ENCODE measurements at regions not wholly inside any gene's neighbourhood (a gene's known extent, or its start where the extent isn't known, plus 50 kb on each side); places are given as distances from the start of the nearest gene placed in this dataset.

- Histone ChIP-seq H3K14ac (ENCODE audit: insufficient read length) (no peak overlapping the region), H3K79me1 (ENCODE audit: low read depth, low read length) (no peaks in the 10 kb centered on the region), H3K36me3 (ENCODE audit: control insufficient read depth in 2 of 4, insufficient read depth in 4 of 4, low read length in 3 of 4) (no peaks in the 10 kb centered on the region), H2AFZ (ENCODE audit: low read length) (no peak overlapping the region), H2BK15ac (ENCODE audit: low read length) (no peak overlapping the region), H2BK20ac (ENCODE audit: low read length) (no peak overlapping the region), H2AK5ac (ENCODE audit: low read depth, low read length) (no peak overlapping the region), H3K23me2 (ENCODE audit: low read depth, low read length) (no peaks in the 10 kb centered on the region), H3K9me3 (ENCODE audit: insufficient read depth in 2 of 2, low read depth in 1 of 2, low read length in 1 of 2) (no peaks in the 10 kb centered on the region), H3K18ac (ENCODE audit: extremely low read depth, low read length) (no peak overlapping the region), H3K27me3 (replicated peaks in 1 of 4; ENCODE audit: control insufficient read depth in 3 of 4, extremely low read depth in 1 of 4, insufficient read depth in 3 of 4, low read length in 3 of 4) (no peaks in the 10 kb centered on the region), H4K20me1 (replicated peaks in 1 of 2; ENCODE audit: control insufficient read depth in 1 of 2, insufficient read depth in 2 of 2, low read length in 2 of 2) (no peaks in the 10 kb centered on the region), H4K5ac (ENCODE audit: insufficient read length, low read depth, low read length) (no peak overlapping the region), H3K79me2 (ENCODE audit: control insufficient read depth in 1 of 2, insufficient read depth in 2 of 2, low read length in 2 of 2) (no peaks in the 10 kb centered on the region), H4K8ac (ENCODE audit: extremely low read depth, insufficient read depth, low read length) (no peak overlapping the region), H2BK120ac (replicated peaks; ENCODE audit: low read depth, low read length) (no peak overlapping the region), H3K9ac (replicated peaks in 1 of 4; ENCODE audit: extremely low read depth in 1 of 4, low read depth in 3 of 4, low read length in 3 of 4) (no peak overlapping the region), H2BK12ac (ENCODE audit: low read depth, low read length) (no peak overlapping the region), H2BK5ac (ENCODE audit: low read depth, low read length) (no peak overlapping the region), H3K4ac (replicated peaks; ENCODE audit: insufficient read length, low read depth, low read length) (no peak overlapping the region), H3K4me3 (ENCODE audit: extremely low read depth in 1 of 4, insufficient read depth in 2 of 4, low read depth in 3 of 4, low read length in 4 of 4) (no peak overlapping the region), H3K56ac (replicated peaks; ENCODE audit: insufficient read length, low read depth, low read length) (no peak overlapping the region), H3K23ac (ENCODE audit: insufficient read length) (no peak overlapping the region), H3K4me2 (ENCODE audit: insufficient read depth in 1 of 2, low read depth in 2 of 2, low read length in 2 of 2) (no peak overlapping the region), H3K4me1 (replicated peaks in 1 of 4; ENCODE audit: control insufficient read depth in 3 of 4, insufficient read depth in 4 of 4, low read length in 3 of 4) (no peaks in the 10 kb centered on the region), H3K27ac (ENCODE audit: low read depth, low read length) (no peak overlapping the region), H4K91ac (replicated peaks; ENCODE audit: insufficient read length, low read length) (no peak overlapping the region)
- ChIA-PET CTCF (ENCODE audit: partially characterized antibody) (interaction anchor here (0.9 to 1.5 kb wide), 3 partner anchors 14 to 22 kb away, joined by 3 to 4 read pairs (median 3); no protein-coding TSS in a partner anchor), POLR2A (ENCODE audit: partially characterized antibody) (interaction anchor here (0.5 to 0.6 kb wide), 2 partner anchors 9 to 143 kb away, joined by 4 read pairs; no protein-coding TSS in a partner anchor)
- TF ChIP-seq SAP30 (IDR thresholded peaks at IDR 0.05; ENCODE audit: insufficient read depth, insufficient replicate concordance, low read length) = no peak
- TF ChIP-seq ASH2L (IDR thresholded peaks at IDR 0.05; ENCODE audit: low read length) = no peak
- no peak for TF ChIP-seq GTF2F1 (IDR thresholded peaks at IDR 0.05; ENCODE audit: borderline replicate concordance, low read depth, low read length)
- TF ChIP-seq HDAC6 (IDR thresholded peaks at IDR 0.05; ENCODE audit: low read depth, low read length) = no peak
- TF ChIP-seq RXRA (IDR thresholded peaks at IDR 0.05; ENCODE audit: insufficient read depth, low read depth, low read length) = no peak
- WGBS, 2 experiments (ENCODE audit: extremely low coverage in 1 of 2, insufficient coverage in 1 of 2, insufficient read length in 1 of 2, insufficient replicate concordance in 2 of 2, low coverage in 1 of 2, low lambda C conversion rate in 2 of 2, missing lambda C conversion rate in 1 of 2) = 86% methylated on average over 3 of the region's 3 CpGs; no CpG with 5 or more reads in 1 of the 2 experiments
- DNase-seq (ENCODE audit: low read depth in 1 of 2, low spot score in 2 of 2) (no peak), FAIRE-seq (no peak)
Observed at GRCh38 chr16:8516471-8516870, 73.8 kb downstream of the TMEM114 start.
